HEK293 (cell line): ENCODE measurements at regions not wholly inside any gene's neighbourhood (a gene's known extent, or its start where the extent isn't known, plus 50 kb on each side); places are given as distances from the start of the nearest gene placed in this dataset.

Experiments
- RBAK ChIP-seq: fragments of 450-650 bp; formaldehyde crosslinking; IDR thresholded peaks from 2 replicates; pipeline ENCODE4 v1.5.1; 2016; ENCODE audit warnings: missing biosample characterization, missing genetic modification characterization
- REPIN1 ChIP-seq: fragments of 450-650 bp; formaldehyde crosslinking; IDR thresholded peaks from 2 replicates; pipeline ENCODE4 v1.5.1; 2017; ENCODE audit warnings: missing biosample characterization, missing genetic modification characterization, low read depth
- ZNF23 ChIP-seq: fragments of 450-650 bp; formaldehyde crosslinking; IDR thresholded peaks from 2 replicates; pipeline ENCODE4 v1.5.1; 2016; ENCODE audit warnings: missing biosample characterization, missing genetic modification characterization, borderline replicate concordance
- ZNF274 ChIP-seq, 2 experiments: fragments of 200-500 bp in 1 of 2; fragments of 450-650 bp in 1 of 2; sonication (Bioruptor generic) in 1 of 2; formaldehyde crosslinking in 1 of 2; IDR thresholded peaks; 2 replicates each; pipeline versions ENCODE4 v1.5.1 to v1.6.1; 2014 to 2016; ENCODE audit warnings: borderline replicate concordance in 1 of 2, inconsistent platforms in 1 of 2, low read length in 1 of 2, missing biosample characterization in 1 of 2, missing genetic modification characterization in 1 of 2
- ZNF302 ChIP-seq: fragments of 450-650 bp; formaldehyde crosslinking; IDR thresholded peaks from 2 replicates; pipeline ENCODE4 v1.5.1; 2016; ENCODE audit warnings: missing biosample characterization, missing genetic modification characterization, low read depth
- ZNF664 ChIP-seq: fragments of 450-650 bp; formaldehyde crosslinking; IDR thresholded peaks from 2 replicates; pipeline ENCODE4 v1.5.1; 2016; ENCODE audit warnings: missing biosample characterization, missing genetic modification characterization
- ZNF768 ChIP-seq: fragments of 450-650 bp; formaldehyde crosslinking; IDR thresholded peaks from 2 replicates; pipeline ENCODE4 v1.5.1; 2018; ENCODE audit warnings: missing biosample characterization, mild to moderate bottlenecking, missing genetic modification characterization
- ZNF843 ChIP-seq: fragments of 450-650 bp; formaldehyde crosslinking; IDR thresholded peaks from 2 replicates; pipeline ENCODE4 v1.5.1; 2016; ENCODE audit warnings: missing biosample characterization, missing genetic modification characterization
- TF ChIP-seq, protein P1 (sequence below): fragments of 450-650 bp; formaldehyde crosslinking; IDR thresholded peaks from 2 replicates; pipeline ENCODE4 v1.5.1; 2016; ENCODE audit warnings: missing biosample characterization, missing genetic modification characterization
- TF ChIP-seq, protein P2 (sequence below): fragments of 450-650 bp; formaldehyde crosslinking; IDR thresholded peaks from 2 replicates; pipeline ENCODE4 v1.5.1; 2016; ENCODE audit warnings: missing biosample characterization, missing genetic modification characterization
- TF ChIP-seq, protein P3 (sequence below): fragments of 450-650 bp; formaldehyde crosslinking; IDR thresholded peaks from 2 replicates; pipeline ENCODE4 v1.5.1; 2016; ENCODE audit warnings: missing biosample characterization, missing genetic modification characterization
- TF ChIP-seq, protein P4 (sequence below): fragments of 450-650 bp; formaldehyde crosslinking; IDR thresholded peaks from 2 replicates; pipeline ENCODE4 v1.5.1; 2016; ENCODE audit warnings: missing biosample characterization, missing genetic modification characterization, low read depth

DNA sequence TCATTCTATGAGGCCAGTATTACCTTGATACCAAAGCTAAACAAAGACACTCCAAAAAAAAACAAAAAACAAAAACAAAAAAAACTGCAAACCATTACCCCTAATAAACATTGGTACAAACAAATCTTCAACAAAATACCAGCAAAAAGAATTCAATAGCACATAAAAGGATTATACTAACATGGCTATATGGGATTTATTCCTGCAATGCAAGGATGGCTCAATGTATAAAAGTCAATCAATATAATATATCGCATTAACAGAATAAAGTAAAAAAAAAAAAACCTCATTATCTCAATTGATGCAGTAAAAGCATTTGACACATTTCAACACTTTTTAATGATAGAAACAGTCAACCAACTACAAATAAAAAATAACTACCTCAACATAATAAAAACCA is 233.3 kb upstream of the NFE2L3 start:
- TF ChIP-seq, protein P1, sequence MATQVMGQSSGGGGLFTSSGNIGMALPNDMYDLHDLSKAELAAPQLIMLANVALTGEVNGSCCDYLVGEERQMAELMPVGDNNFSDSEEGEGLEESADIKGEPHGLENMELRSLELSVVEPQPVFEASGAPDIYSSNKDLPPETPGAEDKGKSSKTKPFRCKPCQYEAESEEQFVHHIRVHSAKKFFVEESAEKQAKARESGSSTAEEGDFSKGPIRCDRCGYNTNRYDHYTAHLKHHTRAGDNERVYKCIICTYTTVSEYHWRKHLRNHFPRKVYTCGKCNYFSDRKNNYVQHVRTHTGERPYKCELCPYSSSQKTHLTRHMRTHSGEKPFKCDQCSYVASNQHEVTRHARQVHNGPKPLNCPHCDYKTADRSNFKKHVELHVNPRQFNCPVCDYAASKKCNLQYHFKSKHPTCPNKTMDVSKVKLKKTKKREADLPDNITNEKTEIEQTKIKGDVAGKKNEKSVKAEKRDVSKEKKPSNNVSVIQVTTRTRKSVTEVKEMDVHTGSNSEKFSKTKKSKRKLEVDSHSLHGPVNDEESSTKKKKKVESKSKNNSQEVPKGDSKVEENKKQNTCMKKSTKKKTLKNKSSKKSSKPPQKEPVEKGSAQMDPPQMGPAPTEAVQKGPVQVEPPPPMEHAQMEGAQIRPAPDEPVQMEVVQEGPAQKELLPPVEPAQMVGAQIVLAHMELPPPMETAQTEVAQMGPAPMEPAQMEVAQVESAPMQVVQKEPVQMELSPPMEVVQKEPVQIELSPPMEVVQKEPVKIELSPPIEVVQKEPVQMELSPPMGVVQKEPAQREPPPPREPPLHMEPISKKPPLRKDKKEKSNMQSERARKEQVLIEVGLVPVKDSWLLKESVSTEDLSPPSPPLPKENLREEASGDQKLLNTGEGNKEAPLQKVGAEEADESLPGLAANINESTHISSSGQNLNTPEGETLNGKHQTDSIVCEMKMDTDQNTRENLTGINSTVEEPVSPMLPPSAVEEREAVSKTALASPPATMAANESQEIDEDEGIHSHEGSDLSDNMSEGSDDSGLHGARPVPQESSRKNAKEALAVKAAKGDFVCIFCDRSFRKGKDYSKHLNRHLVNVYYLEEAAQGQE (tag by site-specific recombination), result no peak
- TF ChIP-seq, protein P2, sequence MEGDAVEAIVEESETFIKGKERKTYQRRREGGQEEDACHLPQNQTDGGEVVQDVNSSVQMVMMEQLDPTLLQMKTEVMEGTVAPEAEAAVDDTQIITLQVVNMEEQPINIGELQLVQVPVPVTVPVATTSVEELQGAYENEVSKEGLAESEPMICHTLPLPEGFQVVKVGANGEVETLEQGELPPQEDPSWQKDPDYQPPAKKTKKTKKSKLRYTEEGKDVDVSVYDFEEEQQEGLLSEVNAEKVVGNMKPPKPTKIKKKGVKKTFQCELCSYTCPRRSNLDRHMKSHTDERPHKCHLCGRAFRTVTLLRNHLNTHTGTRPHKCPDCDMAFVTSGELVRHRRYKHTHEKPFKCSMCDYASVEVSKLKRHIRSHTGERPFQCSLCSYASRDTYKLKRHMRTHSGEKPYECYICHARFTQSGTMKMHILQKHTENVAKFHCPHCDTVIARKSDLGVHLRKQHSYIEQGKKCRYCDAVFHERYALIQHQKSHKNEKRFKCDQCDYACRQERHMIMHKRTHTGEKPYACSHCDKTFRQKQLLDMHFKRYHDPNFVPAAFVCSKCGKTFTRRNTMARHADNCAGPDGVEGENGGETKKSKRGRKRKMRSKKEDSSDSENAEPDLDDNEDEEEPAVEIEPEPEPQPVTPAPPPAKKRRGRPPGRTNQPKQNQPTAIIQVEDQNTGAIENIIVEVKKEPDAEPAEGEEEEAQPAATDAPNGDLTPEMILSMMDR, result no peak
- TF ChIP-seq, protein P3, sequence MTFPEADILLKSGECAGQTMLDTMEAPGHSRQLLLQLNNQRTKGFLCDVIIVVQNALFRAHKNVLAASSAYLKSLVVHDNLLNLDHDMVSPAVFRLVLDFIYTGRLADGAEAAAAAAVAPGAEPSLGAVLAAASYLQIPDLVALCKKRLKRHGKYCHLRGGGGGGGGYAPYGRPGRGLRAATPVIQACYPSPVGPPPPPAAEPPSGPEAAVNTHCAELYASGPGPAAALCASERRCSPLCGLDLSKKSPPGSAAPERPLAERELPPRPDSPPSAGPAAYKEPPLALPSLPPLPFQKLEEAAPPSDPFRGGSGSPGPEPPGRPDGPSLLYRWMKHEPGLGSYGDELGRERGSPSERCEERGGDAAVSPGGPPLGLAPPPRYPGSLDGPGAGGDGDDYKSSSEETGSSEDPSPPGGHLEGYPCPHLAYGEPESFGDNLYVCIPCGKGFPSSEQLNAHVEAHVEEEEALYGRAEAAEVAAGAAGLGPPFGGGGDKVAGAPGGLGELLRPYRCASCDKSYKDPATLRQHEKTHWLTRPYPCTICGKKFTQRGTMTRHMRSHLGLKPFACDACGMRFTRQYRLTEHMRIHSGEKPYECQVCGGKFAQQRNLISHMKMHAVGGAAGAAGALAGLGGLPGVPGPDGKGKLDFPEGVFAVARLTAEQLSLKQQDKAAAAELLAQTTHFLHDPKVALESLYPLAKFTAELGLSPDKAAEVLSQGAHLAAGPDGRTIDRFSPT, result no peak
- TF ChIP-seq, protein P4, sequence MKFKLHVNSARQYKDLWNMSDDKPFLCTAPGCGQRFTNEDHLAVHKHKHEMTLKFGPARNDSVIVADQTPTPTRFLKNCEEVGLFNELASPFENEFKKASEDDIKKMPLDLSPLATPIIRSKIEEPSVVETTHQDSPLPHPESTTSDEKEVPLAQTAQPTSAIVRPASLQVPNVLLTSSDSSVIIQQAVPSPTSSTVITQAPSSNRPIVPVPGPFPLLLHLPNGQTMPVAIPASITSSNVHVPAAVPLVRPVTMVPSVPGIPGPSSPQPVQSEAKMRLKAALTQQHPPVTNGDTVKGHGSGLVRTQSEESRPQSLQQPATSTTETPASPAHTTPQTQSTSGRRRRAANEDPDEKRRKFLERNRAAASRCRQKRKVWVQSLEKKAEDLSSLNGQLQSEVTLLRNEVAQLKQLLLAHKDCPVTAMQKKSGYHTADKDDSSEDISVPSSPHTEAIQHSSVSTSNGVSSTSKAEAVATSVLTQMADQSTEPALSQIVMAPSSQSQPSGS, result no peak
- TF ChIP-seq ZNF302 (tag by site-specific recombination), result no peak
- no peak for TF ChIP-seq REPIN1
- TF ChIP-seq ZNF664, result no peak
- TF ChIP-seq RBAK, result no peak
- TF ChIP-seq ZNF274 (IDR thresholded peaks at IDR 0.05; ENCODE audit: low read length), result no peak
- no peak for TF ChIP-seq ZNF274 (tag by site-specific recombination; IDR thresholded peaks at IDR 0.05; ENCODE audit: borderline replicate concordance)
- no peak for TF ChIP-seq ZNF768
- TF ChIP-seq ZNF843 (tag by site-specific recombination), result no peak
- TF ChIP-seq ZNF23 (tag by site-specific recombination), result no peak
